ENCODE measurements at regions not wholly inside any gene's neighbourhood (a gene's known extent, or its start where the extent isn't known, plus 50 kb on each side); places are given as distances from the start of the nearest gene placed in this dataset.
"Not testable (repeated sequence)": the region's sequence is repeated elsewhere in the genome, so short reads cannot be mapped to it uniquely, and the experiment has no call there.

- no peak for DNase-seq (ENCODE audit: low spot score)
Measured at GRCh38 chr9:115808108-115808507, 345.5 kb upstream of the PAPPA start.

GRCh38 chr9:115808695-115809094, 344.9 kb upstream of the PAPPA start:
- DNase-seq (ENCODE audit: low spot score): no peak

GRCh38 chr9:115810166-115810565, 343.4 kb upstream of the PAPPA start:
- DNase-seq (ENCODE audit: low spot score): no peak

GRCh38 chr9:115814081-115814480, 339.5 kb upstream of the PAPPA start:
- DNase-seq (ENCODE audit: low spot score): no peak

GRCh38 chr9:115815786-115816185, 337.8 kb upstream of the PAPPA start:
- no peak for DNase-seq (ENCODE audit: low spot score)

- DNase-seq (ENCODE audit: low spot score): not testable (repeated sequence)
Measured at GRCh38 chr9:115818651-115819050, 334.9 kb upstream of the PAPPA start.

GRCh38 chr9:115832031-115832430, 321.6 kb upstream of the PAPPA start:
- DNase-seq (ENCODE audit: low spot score): no peak

- no peak for DNase-seq (ENCODE audit: low spot score)
Measured at GRCh38 chr9:115837618-115838017, 316.0 kb upstream of the PAPPA start.

- no peak for DNase-seq (ENCODE audit: low spot score)
Measured at GRCh38 chr9:115838417-115838816, 315.2 kb upstream of the PAPPA start.

GRCh38 chr9:115844433-115844832, 309.2 kb upstream of the PAPPA start:
- DNase-seq (ENCODE audit: low spot score): not testable (repeated sequence)

GRCh38 chr9:115845648-115846312, 307.8 kb upstream of the PAPPA start:
- DNase-seq (ENCODE audit: low spot score): no peak

GRCh38 chr9:115847216-115847615, 306.4 kb upstream of the PAPPA start:
- no peak for DNase-seq (ENCODE audit: low spot score)

GRCh38 chr9:115849679-115850412, 303.7 kb upstream of the PAPPA start:
- no peak for DNase-seq (ENCODE audit: low spot score)

GRCh38 chr9:115850548-115851304, 302.9 kb upstream of the PAPPA start:
- DNase-seq (ENCODE audit: low spot score): no peak

- DNase-seq (ENCODE audit: low spot score): no peak
Measured at GRCh38 chr9:115855458-115856133, 298.0 kb upstream of the PAPPA start.

- not testable (repeated sequence) for DNase-seq (ENCODE audit: low spot score)
Measured at GRCh38 chr9:115858421-115858820, 295.2 kb upstream of the PAPPA start.

- DNase-seq (ENCODE audit: low spot score): no peak
Measured at GRCh38 chr9:115862021-115862420, 291.6 kb upstream of the PAPPA start.

- no peak for DNase-seq (ENCODE audit: low spot score)
Measured at GRCh38 chr9:115864581-115864980, 289.0 kb upstream of the PAPPA start.

- DNase-seq (ENCODE audit: low spot score): no peak
Measured at GRCh38 chr9:115867326-115867725, 286.3 kb upstream of the PAPPA start.

GRCh38 chr9:115877852-115878438, 275.6 kb upstream of the PAPPA start:
- DNase-seq (ENCODE audit: low spot score): no peak

- no peak for DNase-seq (ENCODE audit: low spot score)
Measured at GRCh38 chr9:115879451-115879850, 274.1 kb upstream of the PAPPA start.

All from CD4-positive, alpha-beta T cell treated with Interleukin-2 at 100 ng/mL for 4 hours (primary cell).